ENCODE measurements at regions not wholly inside any gene's neighbourhood (a gene's known extent, or its start where the extent isn't known, plus 50 kb on each side); places are given as distances from the start of the nearest gene placed in this dataset.
"Not testable (repeated sequence)": the region's sequence is repeated elsewhere in the genome, so short reads cannot be mapped to it uniquely, and the experiment has no call there.

- no peak for DNase-seq
Measured at GRCh38 chr1:38746941-38747600, 112.5 kb downstream of the RRAGC start.

DNA sequence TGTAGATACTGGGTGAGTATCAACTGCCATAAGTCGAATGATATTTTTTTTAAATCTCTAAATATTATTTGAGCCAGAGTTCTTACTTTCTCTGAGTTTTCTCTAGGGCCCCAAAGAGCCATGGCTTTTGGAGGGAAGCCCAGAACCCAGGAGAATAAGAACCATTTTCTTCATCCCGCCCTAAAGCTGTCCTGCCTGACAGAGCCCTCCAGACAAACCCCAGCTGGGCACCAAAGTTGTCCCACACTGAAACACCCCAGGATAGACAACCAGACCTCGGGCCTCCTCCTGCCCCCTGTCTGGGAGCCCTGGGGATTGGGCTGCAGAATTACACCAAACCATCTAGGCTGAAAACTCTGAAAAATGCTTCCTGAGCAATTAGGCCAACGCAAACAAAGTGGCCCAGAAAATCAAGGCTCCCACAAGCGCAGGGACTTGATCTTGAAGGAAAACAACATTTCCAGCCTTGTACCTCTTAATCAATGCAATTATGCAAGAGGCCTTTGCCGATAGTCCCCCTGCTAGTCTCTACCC lies 113.1 kb downstream of the RRAGC start:
- DNase-seq: no peak

DNA sequence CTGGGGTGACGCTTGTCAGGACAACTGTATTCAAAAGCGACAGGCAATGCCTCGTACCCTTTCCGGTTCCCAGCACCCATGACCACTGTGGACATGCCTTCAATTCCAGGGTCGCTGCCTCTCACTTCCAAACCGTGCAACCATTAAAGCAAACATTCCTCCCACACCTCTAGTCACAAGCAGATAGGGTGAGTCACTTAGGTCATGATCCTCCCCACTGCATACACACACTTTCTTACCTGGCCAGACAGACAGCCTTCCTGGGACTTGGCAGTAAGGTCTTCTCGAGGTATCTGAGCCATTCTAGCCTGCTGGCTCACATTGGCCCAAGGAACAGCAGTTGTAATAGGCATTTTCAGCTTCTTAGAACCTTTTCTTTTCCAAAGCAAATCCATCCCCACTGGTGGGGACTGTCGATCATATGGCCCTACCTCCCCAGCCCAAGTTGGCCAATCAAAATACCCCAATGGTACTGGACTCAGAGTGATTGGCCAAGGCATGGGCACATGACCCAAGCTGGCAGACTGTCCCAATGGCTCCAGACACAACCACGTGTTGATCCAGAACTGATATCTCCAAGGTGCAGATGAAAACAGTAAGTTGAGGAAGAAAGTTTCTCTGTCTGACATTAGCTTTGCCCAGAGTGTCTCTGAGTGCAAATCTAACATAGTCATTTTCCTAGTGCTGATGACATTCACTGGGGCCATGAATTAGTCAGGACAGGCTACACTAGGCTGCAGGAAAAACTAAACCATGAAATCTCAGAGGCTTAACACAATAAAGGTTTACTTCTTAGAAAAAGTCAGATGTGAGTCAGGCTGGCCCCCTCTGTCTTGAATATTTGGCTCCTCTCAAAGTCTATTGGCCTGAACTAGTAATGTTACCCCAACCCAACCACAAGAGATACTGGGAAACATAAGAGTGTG lies 113.8 kb downstream of the RRAGC start:
- DNase-seq: no peak

DNA sequence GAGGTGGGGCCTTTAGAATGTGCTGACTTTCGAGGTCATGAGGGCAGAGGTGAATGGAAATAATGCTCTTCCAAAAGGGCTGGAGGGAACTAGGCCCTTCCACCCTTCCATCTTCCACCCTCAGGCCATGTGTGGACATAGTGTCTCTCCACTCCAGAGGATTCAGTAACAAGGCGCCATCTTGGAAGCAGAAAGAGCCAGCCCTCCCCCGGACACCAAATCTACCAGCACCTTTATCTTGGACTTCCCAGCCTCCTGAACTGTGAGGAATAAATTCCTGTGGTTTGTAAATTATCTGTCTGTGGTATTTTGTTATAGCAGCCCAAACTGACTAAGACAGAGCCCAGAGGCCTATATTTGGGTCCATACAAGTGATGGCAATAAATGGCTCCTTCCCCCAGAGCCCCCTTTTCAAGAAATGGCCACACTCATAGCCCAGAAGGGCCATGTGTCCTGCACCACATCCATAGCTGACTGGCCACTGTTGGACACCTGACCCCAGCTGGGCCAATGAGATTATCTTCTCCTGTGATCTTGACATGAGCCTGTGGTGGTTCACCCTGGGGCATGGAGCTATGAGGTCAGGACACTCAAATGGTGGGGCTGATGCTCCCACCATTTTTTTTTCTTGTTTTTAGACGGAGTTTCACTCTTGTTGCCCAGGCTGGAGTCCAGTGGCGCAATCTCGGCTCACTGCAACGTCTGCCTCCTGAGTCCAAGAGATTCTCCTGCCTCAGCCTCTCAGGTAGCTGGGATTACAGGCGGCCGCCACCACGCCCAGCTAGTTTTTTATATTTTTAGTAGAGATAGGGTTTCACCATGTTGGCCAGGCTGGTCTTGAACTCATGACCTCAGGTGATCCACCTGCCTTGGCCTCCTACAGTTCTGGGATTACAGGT lies 114.9 kb downstream of the RRAGC start:
- DNase-seq: no peak

- no peak for DNase-seq
Measured at GRCh38 chr1:38743184-38743583, 116.4 kb downstream of the RRAGC start.

- no peak for DNase-seq
Measured at GRCh38 chr1:38741341-38741740, 118.2 kb downstream of the RRAGC start.

DNA sequence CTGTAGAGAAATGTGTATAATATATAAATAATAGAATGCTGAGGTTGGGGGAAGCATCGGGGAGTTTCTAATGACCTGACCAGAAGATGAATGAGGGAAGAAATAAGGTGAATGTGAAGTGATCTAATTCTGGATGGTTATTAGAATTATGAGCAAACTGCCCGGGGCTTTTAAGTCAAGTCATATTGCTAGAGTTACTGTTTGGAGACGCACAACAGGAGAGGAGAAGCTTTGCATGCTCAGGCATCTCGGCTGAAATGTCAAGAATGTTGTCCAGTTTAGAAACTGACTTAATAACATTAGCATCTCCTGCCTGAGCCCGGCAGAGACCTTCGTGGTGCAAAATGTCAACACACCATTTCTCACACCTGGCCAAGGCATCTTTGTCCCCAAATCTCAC lies 119.1 kb downstream of the RRAGC start:
- DNase-seq: no peak

DNA sequence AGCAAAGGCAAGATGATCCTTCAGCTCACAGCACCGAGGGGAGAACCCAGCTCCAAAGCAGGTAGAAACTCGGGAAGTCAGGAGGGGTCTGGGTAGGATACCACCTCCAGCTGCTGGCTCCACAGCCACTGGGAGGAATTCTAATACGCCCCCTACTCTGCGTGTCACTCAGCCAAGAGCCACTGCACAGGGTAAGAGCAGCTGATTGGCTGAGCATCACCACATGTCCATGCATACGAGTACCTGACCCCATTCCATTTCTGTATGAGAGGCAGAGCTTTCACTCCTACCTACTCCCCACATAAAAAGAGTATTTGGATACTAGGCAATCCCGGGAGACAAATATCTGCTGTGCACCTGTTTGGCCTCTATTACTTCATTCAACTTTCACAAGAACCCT lies 121.4 kb downstream of the RRAGC start:
- DNase-seq: no peak

- DNase-seq: no peak
Measured at GRCh38 chr1:38736399-38736798, 123.2 kb downstream of the RRAGC start.

DNA sequence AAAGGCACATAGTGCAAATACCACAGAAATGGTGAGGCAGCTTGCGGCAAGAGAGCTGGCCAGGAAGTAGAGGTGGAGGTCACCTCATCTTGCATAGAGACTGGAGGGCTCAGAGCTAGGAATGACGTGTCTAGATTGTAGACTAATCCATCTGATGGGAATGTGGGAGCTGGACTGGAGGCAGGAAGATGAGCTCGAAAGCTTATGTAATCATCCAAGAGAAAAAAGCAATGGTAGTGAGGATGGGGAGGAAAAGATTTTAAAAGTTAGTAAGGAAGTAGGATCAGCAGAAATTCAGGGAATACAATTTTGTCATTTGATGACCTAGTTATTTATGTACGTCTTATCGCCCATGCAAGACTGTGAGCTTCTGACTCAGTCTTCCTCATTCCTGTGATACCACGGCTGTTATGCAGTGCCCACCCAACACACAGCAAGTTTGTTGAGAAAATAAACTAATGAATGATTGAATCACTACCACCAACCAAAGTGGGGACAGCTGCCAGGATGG lies 123.9 kb downstream of the RRAGC start:
- DNase-seq: no peak

DNA sequence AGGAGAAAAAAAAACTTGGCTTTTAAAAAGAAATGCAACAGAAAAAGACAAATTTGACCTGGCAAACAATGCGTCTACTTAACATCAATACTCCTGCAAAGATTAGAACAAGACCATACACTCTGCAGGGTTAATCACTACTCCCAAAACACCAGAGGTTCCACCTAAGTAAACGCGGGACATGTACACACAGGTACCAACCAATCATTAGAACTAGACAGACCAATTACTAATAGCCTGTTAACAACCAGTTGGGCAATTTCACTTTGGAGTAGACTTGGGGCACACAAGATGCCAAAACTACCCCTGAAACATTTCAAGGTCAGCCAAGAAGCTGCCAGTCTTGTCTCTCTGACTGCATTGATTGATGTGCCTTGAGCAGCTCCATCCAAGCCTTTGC lies 125.8 kb downstream of the RRAGC start:
- no peak for DNase-seq

GRCh38 chr1:38730511-38731397 lies 128.8 kb downstream of the RRAGC start:
- DNase-seq: no peak

- DNase-seq: no peak
Measured at GRCh38 chr1:38728585-38728908, 131.0 kb downstream of the RRAGC start.

DNA sequence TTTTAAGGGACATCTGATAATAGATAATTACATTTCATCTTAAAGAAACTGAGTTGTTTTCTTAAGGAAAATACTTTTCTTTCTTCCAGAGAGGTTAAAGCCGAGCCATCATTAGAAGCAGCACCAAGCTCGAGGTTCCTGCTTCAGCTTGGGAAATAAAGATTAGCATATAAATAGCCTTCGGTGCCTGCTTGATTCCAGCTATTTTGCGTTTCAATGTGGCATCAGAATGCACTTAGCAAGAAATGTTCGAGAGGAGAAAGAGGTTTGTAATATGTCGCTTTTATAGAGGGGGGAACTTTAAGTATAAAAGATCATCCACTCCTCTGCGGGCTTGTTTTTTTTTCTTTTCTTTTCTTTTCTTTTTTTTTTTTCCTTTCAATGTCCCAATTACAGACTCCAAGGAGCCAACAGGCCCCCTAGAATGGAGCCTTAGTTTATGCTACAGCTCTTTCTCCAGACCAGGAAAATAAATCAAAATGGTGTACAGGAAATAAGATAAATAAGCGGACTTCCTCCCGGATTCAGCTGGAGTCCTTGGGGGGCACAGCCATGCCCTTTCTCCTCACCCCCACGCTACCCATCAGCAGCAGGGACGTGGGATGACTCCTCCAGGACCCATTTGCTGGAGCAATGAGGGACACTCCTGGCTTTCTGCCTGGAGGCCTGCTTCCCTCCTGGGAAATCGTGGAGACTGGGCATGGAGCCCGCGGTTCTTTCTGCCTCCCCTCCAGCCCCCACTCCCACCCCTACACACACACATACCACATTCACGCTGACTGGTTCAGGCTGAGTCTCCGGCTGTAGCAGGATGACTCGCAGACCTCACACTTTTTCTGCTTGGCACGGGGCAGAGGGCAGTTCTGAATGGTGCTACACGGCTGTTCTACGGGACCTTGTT lies 131.6 kb downstream of the RRAGC start:
- no peak for DNase-seq

- DNase-seq: not testable (repeated sequence)
Measured at GRCh38 chr1:38725321-38725961, 134.1 kb downstream of the RRAGC start.

DNA sequence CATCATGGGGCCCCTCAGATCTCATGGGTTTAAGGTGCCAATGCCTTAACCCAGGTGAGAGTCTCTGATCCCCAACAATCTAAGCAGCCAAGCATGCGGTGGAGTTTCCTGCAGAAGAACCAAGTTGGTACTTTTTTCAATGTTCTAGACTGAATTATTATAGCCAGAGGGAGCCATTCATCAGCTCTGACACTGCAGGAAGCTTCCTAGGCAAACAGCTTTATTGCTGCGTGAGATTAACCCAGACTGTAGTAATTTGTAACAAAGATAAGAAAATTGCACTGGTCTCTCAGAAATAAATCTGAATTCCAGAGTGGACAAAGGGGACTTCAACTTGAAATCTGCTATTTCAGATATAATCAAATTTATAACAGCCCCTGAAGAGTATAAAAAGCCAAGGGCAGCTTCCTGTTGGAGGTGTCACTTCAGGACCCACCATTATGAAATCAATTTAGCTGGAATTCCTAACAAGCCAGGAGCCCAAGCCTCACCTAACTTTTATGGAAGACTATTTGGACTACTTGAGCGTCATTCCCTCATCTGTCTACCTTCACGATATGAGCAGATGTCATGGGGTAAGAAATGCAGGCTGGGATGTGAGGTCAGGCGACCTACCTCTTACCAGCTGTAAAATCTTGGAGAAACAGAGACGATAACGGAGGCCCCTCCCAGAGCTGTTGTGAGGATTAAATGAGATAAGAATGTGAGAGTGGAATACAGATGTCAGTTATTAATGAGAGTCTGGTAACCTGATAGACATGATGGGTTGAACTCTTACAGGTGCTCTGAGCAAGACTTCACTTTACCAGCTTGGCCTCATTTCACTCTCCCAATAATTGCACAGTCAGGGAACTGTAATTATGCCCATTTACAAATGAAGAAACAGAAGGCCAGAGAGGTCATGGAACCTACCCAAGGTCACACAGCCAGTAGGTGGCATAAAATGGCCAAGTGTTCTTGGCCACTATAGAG lies 135.1 kb downstream of the RRAGC start:
- no peak for DNase-seq

DNA sequence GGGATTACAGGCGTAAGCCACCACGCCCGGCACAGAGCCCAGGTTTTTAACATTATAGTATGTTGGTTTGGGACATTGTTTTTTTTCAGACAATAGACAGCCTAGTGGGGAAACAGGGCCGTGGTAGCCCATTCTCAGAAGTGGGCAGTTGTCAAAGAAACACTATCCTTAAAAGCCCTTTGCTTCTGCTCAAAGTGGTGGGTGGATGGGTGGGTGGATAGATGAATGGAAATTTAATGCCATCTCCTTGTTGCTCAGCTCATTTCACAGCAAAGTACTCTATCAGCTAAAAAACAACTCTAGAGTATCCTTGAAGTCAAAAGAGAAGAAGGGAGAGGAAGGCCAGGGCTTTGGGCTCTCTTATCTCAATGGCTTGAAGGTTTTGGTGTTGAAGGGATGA lies 137.8 kb downstream of the RRAGC start:
- no peak for DNase-seq

DNA sequence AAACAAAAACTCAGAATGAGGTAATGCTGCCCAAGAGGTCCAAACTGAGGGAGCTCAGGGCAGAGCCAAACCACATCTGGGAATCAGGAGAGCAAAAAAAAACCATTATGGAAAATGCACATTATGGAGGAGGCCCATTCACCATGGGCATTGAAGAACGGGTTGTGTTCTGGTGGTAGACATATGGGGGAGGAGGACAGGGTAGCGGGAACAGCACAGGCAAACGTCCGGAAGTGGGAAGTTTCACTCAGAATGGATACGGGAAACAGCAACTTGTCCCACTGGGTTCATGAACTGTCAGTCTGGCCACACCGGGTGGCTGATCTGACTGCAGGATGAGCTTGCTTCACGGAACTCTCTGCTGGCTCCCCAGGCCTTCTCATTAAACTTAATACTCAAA lies 139.7 kb downstream of the RRAGC start:
- DNase-seq: no peak

DNA sequence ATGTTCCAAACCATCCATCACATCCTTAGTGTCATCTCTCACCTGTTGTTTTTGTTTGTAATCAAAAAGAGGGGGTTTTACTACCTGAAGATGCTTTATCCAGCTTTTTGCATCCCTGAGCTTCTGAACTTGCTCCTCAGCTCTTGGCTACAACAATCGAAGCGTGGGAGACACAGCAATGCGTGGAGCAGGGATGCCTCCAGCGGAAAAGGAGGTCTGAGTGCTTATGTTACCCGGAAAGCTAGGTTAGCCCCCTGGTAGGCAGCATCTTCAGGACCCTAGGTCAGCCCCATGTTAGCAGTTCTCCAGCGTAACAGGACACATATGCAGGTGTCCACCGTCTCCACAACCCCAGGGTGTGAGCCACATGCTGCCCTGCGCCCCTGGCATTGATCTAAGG lies 141.5 kb downstream of the RRAGC start:
- DNase-seq: no peak
